ENCODE measurements at regions not wholly inside any gene's neighbourhood (a gene's known extent, or its start where the extent isn't known, plus 50 kb on each side); places are given as distances from the start of the nearest gene placed in this dataset.
"Not testable (repeated sequence)": the region's sequence is repeated elsewhere in the genome, so short reads cannot be mapped to it uniquely, and the experiment has no call there.

GRCh38 chr12:127592245-127592644, 674.7 kb upstream of the TMEM132C start:
- Histone ChIP-seq H3K9me3 (ENCODE audit: control insufficient read depth, insufficient read depth, low read length) (no peaks in the 10 kb centered on the region), H3K36me3 (ENCODE audit: control insufficient read depth, insufficient read depth, low read length) (no peaks in the 10 kb centered on the region), H3K4me1 (ENCODE audit: control insufficient read depth, insufficient read depth, low read length) (no peaks in the 10 kb centered on the region), H3K27ac (ENCODE audit: low read depth, low read length) (no peak overlapping the region), H3K27me3 (ENCODE audit: control insufficient read depth, insufficient read depth, low read length) (no peaks in the 10 kb centered on the region), H3K4me3 (ENCODE audit: low read depth, low read length) (no peak overlapping the region)
- WGBS (ENCODE audit: insufficient coverage) = 86% methylated on average over 4 of the region's 5 CpGs
- DNase-seq (ENCODE audit: low read depth in 4 of 6, low spot score in 6 of 6) = no peak

GRCh38 chr12:127594351-127594970, 672.5 kb upstream of the TMEM132C start:
- Histone ChIP-seq H3K36me3 (ENCODE audit: control insufficient read depth, insufficient read depth, low read length) (no peaks in the 10 kb centered on the region), H3K4me3 (ENCODE audit: low read depth, low read length) (no peak overlapping the region), H3K27me3 (ENCODE audit: control insufficient read depth, insufficient read depth, low read length) (no peaks in the 10 kb centered on the region), H3K9me3 (ENCODE audit: control insufficient read depth, insufficient read depth, low read length) (no peaks in the 10 kb centered on the region), H3K4me1 (ENCODE audit: control insufficient read depth, insufficient read depth, low read length) (no peaks in the 10 kb centered on the region), H3K27ac (ENCODE audit: low read depth, low read length) (no peak overlapping the region)
- no peak for DNase-seq (ENCODE audit: low read depth in 4 of 6, low spot score in 6 of 6)
- whole genome bisulfite sequencing (ENCODE audit: insufficient coverage) = 72% methylated on average over 2 of the region's 6 CpGs

GRCh38 chr12:127595506-127595905, 671.5 kb upstream of the TMEM132C start:
- Histone ChIP-seq H3K27me3 (ENCODE audit: control insufficient read depth, insufficient read depth, low read length) (no peaks in the 10 kb centered on the region), H3K36me3 (ENCODE audit: control insufficient read depth, insufficient read depth, low read length) (no peaks in the 10 kb centered on the region), H3K4me1 (ENCODE audit: control insufficient read depth, insufficient read depth, low read length) (no peaks in the 10 kb centered on the region), H3K27ac (ENCODE audit: low read depth, low read length) (no peak overlapping the region), H3K4me3 (ENCODE audit: low read depth, low read length) (no peak overlapping the region), H3K9me3 (ENCODE audit: control insufficient read depth, insufficient read depth, low read length) (no peaks in the 10 kb centered on the region)
- 100% methylated on average over 1 of the region's 4 CpGs for WGBS (ENCODE audit: insufficient coverage)
- DNase-seq (ENCODE audit: low read depth in 4 of 6, low spot score in 6 of 6) = no peak

- no peak for DNase-seq (ENCODE audit: low read depth in 4 of 6, low spot score in 6 of 6)
- Histone ChIP-seq H3K4me3 (ENCODE audit: low read depth, low read length) (no peak overlapping the region), H3K9me3 (ENCODE audit: control insufficient read depth, insufficient read depth, low read length) (no peaks in the 10 kb centered on the region), H3K4me1 (ENCODE audit: control insufficient read depth, insufficient read depth, low read length) (no peaks in the 10 kb centered on the region), H3K36me3 (ENCODE audit: control insufficient read depth, insufficient read depth, low read length) (no peaks in the 10 kb centered on the region), H3K27me3 (ENCODE audit: control insufficient read depth, insufficient read depth, low read length) (no peaks in the 10 kb centered on the region), H3K27ac (ENCODE audit: low read depth, low read length) (no peak overlapping the region)
- 86% methylated on average over 3 of the region's 4 CpGs for WGBS (ENCODE audit: insufficient coverage)
Measured at GRCh38 chr12:127596891-127597290, 670.1 kb upstream of the TMEM132C start.

GRCh38 chr12:127599436-127599835, 667.5 kb upstream of the TMEM132C start:
- DNase-seq (ENCODE audit: low read depth in 4 of 6, low spot score in 6 of 6) = peak in 2 of 6 donors; percentile 41 to 49
- Histone ChIP-seq H3K36me3 (ENCODE audit: control insufficient read depth, insufficient read depth, low read length) (no peaks in the 10 kb centered on the region), H3K4me3 (ENCODE audit: low read depth, low read length) (no peak overlapping the region), H3K9me3 (ENCODE audit: control insufficient read depth, insufficient read depth, low read length) (no peaks in the 10 kb centered on the region), H3K4me1 (ENCODE audit: control insufficient read depth, insufficient read depth, low read length) (no peaks in the 10 kb centered on the region), H3K27me3 (ENCODE audit: control insufficient read depth, insufficient read depth, low read length) (no peaks in the 10 kb centered on the region), H3K27ac (ENCODE audit: low read depth, low read length) (no peak overlapping the region)
- 80% methylated on average over 2 of the region's 7 CpGs for WGBS (ENCODE audit: insufficient coverage)

- peak in 1 of 6 donors; percentile 60 for DNase-seq (ENCODE audit: low read depth in 4 of 6, low spot score in 6 of 6)
- Histone ChIP-seq H3K36me3 (ENCODE audit: control insufficient read depth, insufficient read depth, low read length) (no peaks in the 10 kb centered on the region), H3K27me3 (ENCODE audit: control insufficient read depth, insufficient read depth, low read length) (no peaks in the 10 kb centered on the region), H3K4me3 (ENCODE audit: low read depth, low read length) (no peak overlapping the region), H3K9me3 (ENCODE audit: control insufficient read depth, insufficient read depth, low read length) (no peaks in the 10 kb centered on the region), H3K4me1 (ENCODE audit: control insufficient read depth, insufficient read depth, low read length) (no peaks in the 10 kb centered on the region), H3K27ac (ENCODE audit: low read depth, low read length) (no peak overlapping the region)
- WGBS (ENCODE audit: insufficient coverage) = no CpG with 5 or more reads among the region's 3 CpGs
Measured at GRCh38 chr12:127600211-127600610, 666.8 kb upstream of the TMEM132C start.

- WGBS (ENCODE audit: insufficient coverage) = no CpG with 5 or more reads among the region's 3 CpGs
- DNase-seq (ENCODE audit: low read depth in 4 of 6, low spot score in 6 of 6) = peak in 2 of 6 donors; percentile 62
- H3K4me3 ChIP-seq (ENCODE audit: low read depth, low read length) = no peak overlapping the region
Measured at GRCh38 chr12:127606476-127607015, 660.4 kb upstream of the TMEM132C start.

GRCh38 chr12:127607146-127607725, 659.7 kb upstream of the TMEM132C start:
- Histone ChIP-seq H3K4me3 (ENCODE audit: low read depth, low read length) (no peak overlapping the region), H3K27me3 (ENCODE audit: control insufficient read depth, insufficient read depth, low read length) (no peaks in the 10 kb centered on the region), H3K4me1 (ENCODE audit: control insufficient read depth, insufficient read depth, low read length) (no peaks in the 10 kb centered on the region), H3K36me3 (ENCODE audit: control insufficient read depth, insufficient read depth, low read length) (no peaks in the 10 kb centered on the region), H3K27ac (ENCODE audit: low read depth, low read length) (no peak overlapping the region), H3K9me3 (ENCODE audit: control insufficient read depth, insufficient read depth, low read length) (no peaks in the 10 kb centered on the region)
- DNase-seq (ENCODE audit: low read depth in 4 of 6, low spot score in 6 of 6) = no peak
- 92% methylated on average over 7 of the region's 7 CpGs for WGBS (ENCODE audit: insufficient coverage)

More at GRCh38 chr12:127606476-127607015, 660.4 kb upstream of the TMEM132C start:
- Histone ChIP-seq H3K27ac (ENCODE audit: low read depth, low read length) (no peak overlapping the region), H3K36me3 (ENCODE audit: control insufficient read depth, insufficient read depth, low read length) (no peaks in the 10 kb centered on the region), H3K4me1 (ENCODE audit: control insufficient read depth, insufficient read depth, low read length) (no peaks in the 10 kb centered on the region), H3K9me3 (ENCODE audit: control insufficient read depth, insufficient read depth, low read length) (no peaks in the 10 kb centered on the region), H3K27me3 (ENCODE audit: control insufficient read depth, insufficient read depth, low read length) (no peaks in the 10 kb centered on the region)

GRCh38 chr12:127608359-127608758, 658.6 kb upstream of the TMEM132C start:
- not testable (repeated sequence) for H3K36me3 ChIP-seq (ENCODE audit: control insufficient read depth, insufficient read depth, low read length); H3K27ac ChIP-seq (ENCODE audit: low read depth, low read length); H3K4me1 ChIP-seq (ENCODE audit: control insufficient read depth, insufficient read depth, low read length); H3K9me3 ChIP-seq (ENCODE audit: control insufficient read depth, insufficient read depth, low read length); H3K27me3 ChIP-seq (ENCODE audit: control insufficient read depth, insufficient read depth, low read length); DNase-seq (ENCODE audit: low read depth in 4 of 6, low spot score in 6 of 6); H3K4me3 ChIP-seq (ENCODE audit: low read depth, low read length)
- WGBS (ENCODE audit: insufficient coverage) = no CpG with 5 or more reads among the region's 7 CpGs

- H3K4me1 ChIP-seq (ENCODE audit: control insufficient read depth, insufficient read depth, low read length) = no peaks in the 10 kb centered on the region
- H3K27me3 ChIP-seq (ENCODE audit: control insufficient read depth, insufficient read depth, low read length) = no peaks in the 10 kb centered on the region
- 79% methylated on average over 5 of the region's 5 CpGs for WGBS (ENCODE audit: insufficient coverage)
- no peaks in the 10 kb centered on the region for H3K9me3 ChIP-seq (ENCODE audit: control insufficient read depth, insufficient read depth, low read length)
- DNase-seq (ENCODE audit: low read depth in 4 of 6, low spot score in 6 of 6) = no peak
- no peaks in the 10 kb centered on the region for H3K36me3 ChIP-seq (ENCODE audit: control insufficient read depth, insufficient read depth, low read length)
- no peak overlapping the region for H3K4me3 ChIP-seq (ENCODE audit: low read depth, low read length)
- H3K27ac ChIP-seq (ENCODE audit: low read depth, low read length) = no peak overlapping the region
Measured at GRCh38 chr12:127613056-127613455, 653.9 kb upstream of the TMEM132C start.

Measured in spinal cord (tissue), 9 donors.